Tibial nerve (tissue), 4 donors: ENCODE measurements at regions not wholly inside any gene's neighbourhood (a gene's known extent, or its start where the extent isn't known, plus 50 kb on each side); places are given as distances from the start of the nearest gene placed in this dataset.

Experiments used
- CTCF ChIP-seq, 5 experiments: fragments of 200-600 bp in 3 of 5; fragments of 450-650 bp in 2 of 5; sonication (generic) in 3 of 5; IDR thresholded peaks; one replicate each; pipeline ENCODE4 v1.5.1; 2016 to 2019; ENCODE audit warnings: antibody characterized with exemption in 5 of 5, mild to moderate bottlenecking in 3 of 5, moderate library complexity in 2 of 5
- EP300 ChIP-seq, 2 donors: sonication (generic); formaldehyde crosslinking; IDR thresholded peaks; one replicate each; pipeline ENCODE4 v1.6.1; 2017; ENCODE audit warnings: antibody characterized with exemption in 2 of 2, mild to moderate bottlenecking in 1 of 2

GRCh38 chr3:160127308-160127707 lies 97.9 kb upstream of the C3orf80 start:
- TF ChIP-seq CTCF (IDR thresholded peaks at IDR 0.05) (no peak), EP300 (IDR thresholded peaks at IDR 0.05) (no peak)
